ENCODE measurements at regions not wholly inside any gene's neighbourhood (a gene's known extent, or its start where the extent isn't known, plus 50 kb on each side); places are given as distances from the start of the nearest gene placed in this dataset.
"Not testable (repeated sequence)": the region's sequence is repeated elsewhere in the genome, so short reads cannot be mapped to it uniquely, and the experiment has no call there.

- no peak for DNase-seq
Observed at GRCh38 chr1:173301507-173301906, 94.4 kb upstream of the TNFSF4 start.

- DNase-seq, result no peak
Observed at GRCh38 chr1:173302366-173302765, 95.2 kb upstream of the TNFSF4 start.

GRCh38 chr1:173302890-173303829 lies 96.0 kb upstream of the TNFSF4 start:
- peak; percentile 64 for DNase-seq

GRCh38 chr1:173303984-173304383 lies 96.9 kb upstream of the TNFSF4 start:
- DNase-seq, result no peak

GRCh38 chr1:173304529-173305227 lies 97.5 kb upstream of the TNFSF4 start:
- DNase-seq, result no peak

GRCh38 chr1:173307845-173308244 lies 100.7 kb upstream of the TNFSF4 start:
- no peak for DNase-seq

GRCh38 chr1:173314656-173315055 lies 107.5 kb upstream of the TNFSF4 start:
- no peak for DNase-seq

GRCh38 chr1:173315296-173315695 lies 108.2 kb upstream of the TNFSF4 start:
- no peak for DNase-seq

- DNase-seq, result no peak
Observed at GRCh38 chr1:173318788-173319187, 111.7 kb upstream of the TNFSF4 start.

- DNase-seq, result not testable (repeated sequence)
Observed at GRCh38 chr1:173324352-173324751, 117.2 kb upstream of the TNFSF4 start.

- DNase-seq, result not testable (repeated sequence)
Observed at GRCh38 chr1:173327987-173328386, 120.9 kb upstream of the TNFSF4 start.

- DNase-seq, result no peak
Observed at GRCh38 chr1:173328961-173329360, 121.8 kb upstream of the TNFSF4 start.

GRCh38 chr1:173329726-173330125 lies 122.6 kb upstream of the TNFSF4 start:
- peak; percentile 52 for DNase-seq

GRCh38 chr1:173330149-173330951 lies 123.2 kb upstream of the TNFSF4 start:
- DNase-seq, result peak; percentile 85

GRCh38 chr1:173330952-173331548 lies 123.9 kb upstream of the TNFSF4 start:
- peak; percentile 45 for DNase-seq

- DNase-seq, result peak; percentile 23
Observed at GRCh38 chr1:173332026-173332425, 124.9 kb upstream of the TNFSF4 start.

GRCh38 chr1:173333581-173333980 lies 126.5 kb upstream of the TNFSF4 start:
- DNase-seq, result no peak

- peak; percentile 79 for DNase-seq
Observed at GRCh38 chr1:173337126-173337525, 130.0 kb upstream of the TNFSF4 start.

GRCh38 chr1:173341307-173341706 lies 134.2 kb upstream of the TNFSF4 start:
- no peak for DNase-seq

- DNase-seq, result no peak
Observed at GRCh38 chr1:173341971-173342370, 134.8 kb upstream of the TNFSF4 start.

- DNase-seq, result no peak
Observed at GRCh38 chr1:173342736-173343135, 134.4 kb upstream of the PRDX6 start.

- DNase-seq, result no peak
Observed at GRCh38 chr1:173344034-173344743, 132.9 kb upstream of the PRDX6 start.

Data from hematopoietic multipotent progenitor cell treated with erythropoietin and hydrocortisone succinate and interleukin-3 and kit ligand, for 4 days (in vitro differentiated cells).